OCI-LY1 (cell line): ENCODE measurements at regions not wholly inside any gene's neighbourhood (a gene's known extent, or its start where the extent isn't known, plus 50 kb on each side); places are given as distances from the start of the nearest gene placed in this dataset.

ENCODE experiments used
- EZH2 ChIP-seq: fragments of 200-600 bp; sonication (generic), shearing (Covaris generic); IDR thresholded peaks from 2 replicates; pipeline ENCODE4 v1.8.0; 2017; ENCODE audit warnings: borderline replicate concordance, mixed run types, mild to moderate bottlenecking, antibody characterized with exemption, low read length, moderate library complexity, mixed read lengths
- TF ChIP-seq, protein P1 (sequence below): fragments of 200-600 bp; sonication (generic), shearing (Covaris generic); IDR thresholded peaks from 2 replicates; pipeline ENCODE4 v1.5.1; 2017; ENCODE audit warnings: mild to moderate bottlenecking, antibody characterized with exemption, low read length, moderate library complexity, mixed read lengths

DNA sequence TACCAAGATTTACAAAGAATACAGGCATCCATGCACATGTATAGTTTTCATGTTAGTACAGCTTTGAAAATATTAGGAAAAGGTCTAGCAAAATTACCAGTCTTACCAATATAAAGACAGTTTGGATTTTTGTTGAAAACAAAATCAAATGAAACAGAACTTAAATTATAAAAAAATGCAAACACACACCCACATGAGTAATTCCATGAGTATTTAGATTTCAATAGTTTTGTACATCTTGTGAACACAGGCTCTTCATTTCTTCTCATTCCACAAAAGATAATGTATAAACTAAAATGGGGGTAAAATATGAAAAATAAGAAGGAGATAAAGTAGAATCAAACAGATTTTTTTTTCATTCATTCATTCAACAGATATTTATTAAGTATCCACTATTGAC lies 682.2 kb upstream of the ANKRD30A start:
- TF ChIP-seq, protein P1, sequence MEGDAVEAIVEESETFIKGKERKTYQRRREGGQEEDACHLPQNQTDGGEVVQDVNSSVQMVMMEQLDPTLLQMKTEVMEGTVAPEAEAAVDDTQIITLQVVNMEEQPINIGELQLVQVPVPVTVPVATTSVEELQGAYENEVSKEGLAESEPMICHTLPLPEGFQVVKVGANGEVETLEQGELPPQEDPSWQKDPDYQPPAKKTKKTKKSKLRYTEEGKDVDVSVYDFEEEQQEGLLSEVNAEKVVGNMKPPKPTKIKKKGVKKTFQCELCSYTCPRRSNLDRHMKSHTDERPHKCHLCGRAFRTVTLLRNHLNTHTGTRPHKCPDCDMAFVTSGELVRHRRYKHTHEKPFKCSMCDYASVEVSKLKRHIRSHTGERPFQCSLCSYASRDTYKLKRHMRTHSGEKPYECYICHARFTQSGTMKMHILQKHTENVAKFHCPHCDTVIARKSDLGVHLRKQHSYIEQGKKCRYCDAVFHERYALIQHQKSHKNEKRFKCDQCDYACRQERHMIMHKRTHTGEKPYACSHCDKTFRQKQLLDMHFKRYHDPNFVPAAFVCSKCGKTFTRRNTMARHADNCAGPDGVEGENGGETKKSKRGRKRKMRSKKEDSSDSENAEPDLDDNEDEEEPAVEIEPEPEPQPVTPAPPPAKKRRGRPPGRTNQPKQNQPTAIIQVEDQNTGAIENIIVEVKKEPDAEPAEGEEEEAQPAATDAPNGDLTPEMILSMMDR: no peak
- TF ChIP-seq EZH2: no peak
